K562 (cell line): ENCODE measurements at regions not wholly inside any gene's neighbourhood (a gene's known extent, or its start where the extent isn't known, plus 50 kb on each side); places are given as distances from the start of the nearest gene placed in this dataset.

Experiments
- CBFA2T2 ChIP-seq: fragments of 450-650 bp; conservative IDR thresholded peaks from 2 replicates; pipeline ENCODE4 v1.6.1; 2017; ENCODE audit warnings: mild to moderate bottlenecking
- JUN ChIP-seq, 2 experiments: sonication (generic) in 1 of 2; formaldehyde crosslinking in 1 of 2; IDR thresholded peaks; 2 replicates each; pipeline versions ENCODE4 v1.6.1 to v1.8.0; 2012 to 2022; ENCODE audit warnings: borderline replicate concordance in 2 of 2, mild to moderate bottlenecking in 2 of 2, improper control_type of control experiment in 1 of 2, low read depth in 1 of 2, low read length in 1 of 2, missing genetic modification reagents in 1 of 2
- TF ChIP-seq, protein P1 (sequence below), 2 experiments: fragments of 450-650 bp; formaldehyde crosslinking in 1 of 2; IDR thresholded peaks; 2 replicates each; pipeline versions ENCODE4 v1.4.0 to v1.6.1; 2014 to 2020; ENCODE audit warnings: mild to moderate bottlenecking in 2 of 2, borderline replicate concordance in 1 of 2, low read depth in 1 of 2

DNA sequence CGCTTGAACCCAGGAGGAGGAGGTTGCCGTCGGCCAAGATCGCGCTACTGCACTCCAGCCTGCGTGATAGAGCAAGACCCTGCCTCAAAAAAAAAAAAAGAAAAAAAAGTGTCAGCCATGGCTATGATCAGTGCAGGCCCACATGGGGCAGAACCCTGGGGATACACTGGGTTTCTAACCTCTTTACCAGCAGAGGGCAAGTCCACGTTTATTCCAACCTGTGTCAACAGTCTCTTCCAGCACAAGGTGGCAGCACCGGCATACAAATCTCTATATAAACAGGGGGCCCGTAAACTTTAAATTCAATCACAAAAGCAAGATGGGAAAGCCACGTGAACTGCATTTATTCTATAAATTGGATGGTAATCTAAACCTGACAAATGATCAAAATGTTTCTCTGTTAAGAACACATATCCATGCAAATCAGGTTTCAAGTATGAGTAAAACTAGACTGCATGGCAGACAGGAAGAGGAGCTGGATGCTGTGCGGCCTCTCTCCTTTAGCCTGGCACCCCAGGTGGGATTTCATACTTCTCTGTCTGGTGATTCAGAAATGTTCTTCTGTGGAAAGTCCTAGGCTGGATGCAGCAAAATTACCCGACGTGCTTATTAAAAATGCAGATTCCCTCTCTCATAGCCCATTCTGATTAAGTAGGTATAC is 60.0 kb upstream of the STEAP1B start (continued):
- TF ChIP-seq, protein P1, sequence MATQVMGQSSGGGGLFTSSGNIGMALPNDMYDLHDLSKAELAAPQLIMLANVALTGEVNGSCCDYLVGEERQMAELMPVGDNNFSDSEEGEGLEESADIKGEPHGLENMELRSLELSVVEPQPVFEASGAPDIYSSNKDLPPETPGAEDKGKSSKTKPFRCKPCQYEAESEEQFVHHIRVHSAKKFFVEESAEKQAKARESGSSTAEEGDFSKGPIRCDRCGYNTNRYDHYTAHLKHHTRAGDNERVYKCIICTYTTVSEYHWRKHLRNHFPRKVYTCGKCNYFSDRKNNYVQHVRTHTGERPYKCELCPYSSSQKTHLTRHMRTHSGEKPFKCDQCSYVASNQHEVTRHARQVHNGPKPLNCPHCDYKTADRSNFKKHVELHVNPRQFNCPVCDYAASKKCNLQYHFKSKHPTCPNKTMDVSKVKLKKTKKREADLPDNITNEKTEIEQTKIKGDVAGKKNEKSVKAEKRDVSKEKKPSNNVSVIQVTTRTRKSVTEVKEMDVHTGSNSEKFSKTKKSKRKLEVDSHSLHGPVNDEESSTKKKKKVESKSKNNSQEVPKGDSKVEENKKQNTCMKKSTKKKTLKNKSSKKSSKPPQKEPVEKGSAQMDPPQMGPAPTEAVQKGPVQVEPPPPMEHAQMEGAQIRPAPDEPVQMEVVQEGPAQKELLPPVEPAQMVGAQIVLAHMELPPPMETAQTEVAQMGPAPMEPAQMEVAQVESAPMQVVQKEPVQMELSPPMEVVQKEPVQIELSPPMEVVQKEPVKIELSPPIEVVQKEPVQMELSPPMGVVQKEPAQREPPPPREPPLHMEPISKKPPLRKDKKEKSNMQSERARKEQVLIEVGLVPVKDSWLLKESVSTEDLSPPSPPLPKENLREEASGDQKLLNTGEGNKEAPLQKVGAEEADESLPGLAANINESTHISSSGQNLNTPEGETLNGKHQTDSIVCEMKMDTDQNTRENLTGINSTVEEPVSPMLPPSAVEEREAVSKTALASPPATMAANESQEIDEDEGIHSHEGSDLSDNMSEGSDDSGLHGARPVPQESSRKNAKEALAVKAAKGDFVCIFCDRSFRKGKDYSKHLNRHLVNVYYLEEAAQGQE (IDR thresholded peaks at IDR 0.05; ENCODE audit: borderline replicate concordance), result peak; percentile 88
- TF ChIP-seq, protein P1 (CRISPR knock-in tag; IDR thresholded peaks at IDR 0.05; ENCODE audit: low read depth), result no peak
- TF ChIP-seq JUN (IDR thresholded peaks at IDR 0.05; ENCODE audit: borderline replicate concordance, low read depth, low read length), result peak; percentile 17; the same call in 1 of the 2 replicates
- TF ChIP-seq JUN (CRISPR knock-in tag; IDR thresholded peaks at IDR 0.05; ENCODE audit: borderline replicate concordance), result no peak
- TF ChIP-seq CBFA2T2, result no peak
